ENCODE measurements at regions not wholly inside any gene's neighbourhood (a gene's known extent, or its start where the extent isn't known, plus 50 kb on each side); places are given as distances from the start of the nearest gene placed in this dataset.

DNA sequence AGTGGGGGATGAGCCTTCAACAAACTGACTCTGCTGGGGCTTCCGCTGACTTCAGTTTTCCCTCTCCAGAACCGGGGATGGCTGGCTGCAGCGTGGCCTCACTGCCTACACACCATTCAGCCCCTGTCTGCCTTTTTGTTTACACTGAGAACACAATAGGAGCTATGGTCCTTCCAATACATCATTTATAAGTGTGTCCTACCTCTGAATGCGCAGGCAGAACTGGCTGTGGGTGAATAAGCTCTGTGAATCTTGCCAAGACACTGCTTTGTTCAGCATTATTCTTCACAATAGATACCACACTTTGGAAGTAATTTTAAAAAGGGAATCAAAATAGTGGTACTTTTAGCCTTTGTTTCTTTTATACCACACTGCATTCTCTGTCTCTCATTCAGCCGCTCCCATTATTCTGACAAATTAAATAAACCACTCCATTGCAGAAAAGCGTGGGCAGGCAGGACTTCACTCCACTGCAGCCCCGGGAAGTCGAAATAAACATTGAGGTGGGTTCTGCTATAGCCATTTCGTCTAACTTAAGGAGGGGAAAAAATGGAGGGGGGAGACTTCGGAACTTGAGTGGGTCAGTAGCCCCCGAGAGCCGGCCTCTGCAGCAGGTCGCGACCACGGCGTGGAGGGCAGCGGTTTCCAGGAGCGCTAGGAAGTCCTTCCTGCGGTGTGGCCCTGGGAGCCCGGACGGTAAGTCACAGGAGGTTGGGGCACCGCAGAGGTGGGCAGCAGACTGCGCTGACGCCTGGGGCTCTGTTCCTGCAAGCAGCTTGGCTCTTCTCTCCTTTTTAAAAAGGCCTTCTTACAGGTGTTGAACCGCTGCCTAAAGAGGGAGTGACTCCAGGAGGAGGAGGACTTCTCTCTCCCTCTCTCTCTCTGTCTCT, 94.8 kb upstream of the SOX1 start:
- no peak for DNase-seq

DNA sequence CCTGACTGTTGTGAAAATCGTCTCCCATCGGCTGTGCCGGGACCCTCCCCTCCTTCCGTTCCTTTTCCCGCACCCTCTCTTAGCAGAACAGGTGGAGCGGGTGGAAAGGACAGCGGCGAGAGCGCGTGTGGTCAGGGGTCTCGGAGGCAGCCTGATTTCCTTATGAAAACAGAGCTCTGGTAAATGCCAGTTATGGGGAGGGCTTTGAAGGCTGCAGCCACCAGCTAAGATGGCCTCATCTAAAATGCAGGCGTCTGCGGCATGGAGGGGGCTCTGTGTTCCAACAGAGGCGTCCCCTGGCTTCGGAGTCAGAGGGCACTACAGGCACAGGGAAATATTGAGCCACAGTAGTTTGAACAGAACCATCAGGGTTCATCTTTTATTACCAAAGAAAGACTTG, 93.8 kb upstream of the SOX1 start:
- no peak for DNase-seq

DNA sequence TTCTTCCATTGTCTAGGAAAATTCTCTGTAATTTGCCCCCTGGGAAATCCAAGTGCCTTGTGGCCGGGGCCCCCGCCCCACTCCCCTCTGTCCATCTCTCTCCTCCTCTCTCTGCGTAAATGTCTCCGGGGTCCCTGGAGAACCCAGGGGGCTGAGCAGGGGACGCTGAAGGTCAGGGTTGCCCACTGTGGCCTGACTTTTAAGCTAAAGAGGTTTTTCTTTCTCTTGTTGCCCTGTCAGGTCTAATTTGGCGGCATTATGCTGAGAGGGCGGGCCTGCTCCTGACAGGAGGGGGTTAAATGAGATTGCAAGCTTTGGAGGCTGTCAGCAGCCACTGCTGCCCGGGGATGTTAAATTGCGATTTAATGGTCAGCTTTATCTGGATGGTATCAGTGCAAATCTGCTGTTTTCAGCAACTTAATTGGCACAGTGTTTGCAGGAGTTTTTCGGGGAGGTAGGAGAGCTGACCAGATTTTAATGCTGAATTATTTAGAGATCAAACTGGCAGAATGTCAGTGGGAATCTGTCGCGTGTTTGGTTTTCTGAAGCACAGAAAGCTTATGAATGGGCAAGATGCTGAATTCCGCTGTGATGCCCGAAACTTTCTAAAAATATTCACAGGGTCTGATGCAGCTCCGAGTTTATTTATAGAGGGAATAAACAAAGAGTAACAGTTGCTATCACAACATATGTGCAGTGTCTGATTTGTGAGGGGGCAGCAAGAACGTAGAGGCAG, 93.2 kb upstream of the SOX1 start:
- DNase-seq = no peak

DNA sequence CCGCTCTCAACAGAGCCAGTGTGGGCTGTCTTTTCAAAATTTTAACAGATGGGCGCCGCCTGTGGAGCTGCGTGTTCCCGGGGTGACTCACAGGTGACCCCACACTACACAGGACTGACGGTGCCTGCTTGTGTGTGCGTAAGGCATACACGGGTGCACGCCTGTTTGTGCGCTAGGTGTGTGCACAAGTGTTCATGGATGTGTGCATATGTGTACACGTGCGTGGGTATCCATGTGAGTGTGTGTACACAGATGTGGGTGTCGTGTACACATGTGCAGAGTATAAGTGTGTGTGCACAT, 92.7 kb upstream of the SOX1 start:
- no peak for DNase-seq

DNA sequence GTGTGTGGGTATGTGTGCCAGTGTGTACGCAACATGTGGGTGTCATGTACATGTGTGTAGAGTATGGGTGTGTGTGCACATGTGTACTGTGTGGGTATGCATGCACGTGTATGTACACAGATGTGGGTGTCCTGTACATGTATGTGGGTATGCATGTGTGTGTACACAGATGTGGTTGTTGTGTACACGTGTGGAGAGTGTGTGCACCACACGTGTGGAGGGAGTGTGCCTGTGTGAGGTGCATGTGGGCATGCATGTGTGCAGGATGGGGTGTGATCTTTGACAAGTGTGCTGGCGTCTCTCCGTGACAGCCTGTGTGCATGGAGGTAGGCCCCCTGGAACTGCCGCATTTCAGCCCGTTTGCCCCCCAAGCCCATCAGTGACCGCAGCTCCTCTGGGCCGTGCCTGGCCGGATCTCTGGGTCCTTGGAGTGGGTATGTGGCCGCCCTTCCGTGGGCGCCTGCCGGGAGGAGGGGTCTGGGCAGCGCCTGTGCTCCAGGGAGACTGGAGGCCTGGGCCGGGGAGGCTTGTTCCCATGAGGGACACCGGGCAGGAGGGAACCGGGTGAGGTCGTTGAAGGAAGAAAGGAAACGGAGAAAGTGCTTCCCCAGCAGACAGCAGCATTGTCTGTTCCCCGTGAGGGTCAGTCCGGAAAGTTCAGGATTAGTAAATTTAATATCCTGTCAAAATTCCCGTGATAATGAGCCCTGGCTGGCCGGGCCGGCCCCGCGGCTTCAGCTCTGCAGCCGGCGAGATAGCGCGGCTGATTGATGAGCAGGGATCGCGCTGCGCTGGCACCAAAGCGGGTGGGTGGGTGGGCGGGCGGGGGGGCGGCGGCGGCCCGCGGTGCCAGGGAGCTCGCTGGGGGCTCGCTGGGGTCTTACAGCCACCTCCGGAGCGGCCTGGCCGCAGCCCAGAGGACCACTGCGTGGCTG, 91.1 kb upstream of the SOX1 start:
- DNase-seq = no peak

DNA sequence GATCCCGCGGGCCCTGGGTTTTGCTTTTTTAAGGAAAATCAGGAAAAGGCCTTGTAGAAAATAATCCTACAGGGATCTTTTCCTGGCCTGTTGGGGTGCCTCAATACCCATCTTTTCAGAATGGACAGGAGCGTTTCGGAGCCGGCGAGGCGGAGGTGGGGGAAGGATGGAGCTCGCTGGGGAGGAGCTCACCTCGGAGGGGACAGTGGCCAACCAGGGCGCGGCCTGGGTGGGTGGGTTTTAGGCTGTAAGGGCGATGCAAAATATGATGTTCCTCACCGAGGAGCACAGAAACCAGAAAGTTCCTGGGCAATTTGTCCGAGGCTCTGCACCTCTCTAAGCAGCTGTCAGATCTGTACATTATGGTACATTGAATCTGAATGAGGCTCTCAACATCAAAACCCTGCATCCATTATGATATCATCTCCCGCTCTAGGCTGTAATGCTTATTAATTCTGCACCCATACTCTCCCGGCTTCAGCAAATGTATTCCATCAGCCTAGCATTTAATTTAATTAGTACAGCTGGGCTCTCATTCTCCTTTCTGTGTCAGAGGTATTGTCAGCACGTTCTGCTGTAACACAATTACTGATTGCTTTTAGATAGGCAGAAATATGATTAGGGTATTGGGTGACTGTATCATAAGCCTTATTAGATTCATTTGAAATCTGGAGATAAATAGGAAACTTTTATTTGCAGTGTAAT, 90.3 kb upstream of the SOX1 start:
- DNase-seq = no peak

DNA sequence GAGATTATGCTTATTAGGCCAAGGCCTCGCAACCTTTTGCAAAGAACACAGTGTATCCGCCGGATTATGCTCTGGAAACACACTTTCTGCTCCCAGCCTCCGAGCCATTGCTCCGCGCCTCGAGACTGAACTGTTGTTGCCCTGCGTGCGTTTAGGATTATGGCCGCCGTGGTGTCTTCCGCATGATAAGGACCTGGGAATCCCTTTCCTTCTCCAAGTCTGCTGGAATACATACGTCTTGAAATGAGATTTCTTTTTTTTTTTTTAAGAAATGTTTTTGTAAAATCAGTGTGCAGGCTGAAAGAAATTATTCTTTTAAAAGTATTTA, 89.8 kb upstream of the SOX1 start:
- DNase-seq = no peak

DNA sequence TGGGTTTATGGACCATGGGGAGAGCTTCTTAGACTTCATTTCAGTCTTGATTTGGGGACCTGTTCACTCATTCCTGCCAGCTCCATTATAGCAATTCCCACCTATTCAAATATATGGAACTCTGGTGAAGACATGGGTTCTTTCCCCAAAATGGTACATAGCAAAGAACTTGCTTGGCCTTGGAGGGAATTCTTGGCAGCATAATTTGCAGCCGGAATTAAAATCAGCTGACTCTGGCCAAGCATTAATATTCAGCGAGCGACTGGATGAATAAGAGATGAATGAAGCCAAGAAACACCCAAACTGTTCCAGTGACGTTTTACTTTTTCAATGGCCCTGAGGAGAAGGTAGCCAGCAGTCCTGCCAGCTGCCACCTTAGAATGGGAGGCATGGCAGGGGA, 88.4 kb upstream of the SOX1 start:
- DNase-seq = no peak

DNA sequence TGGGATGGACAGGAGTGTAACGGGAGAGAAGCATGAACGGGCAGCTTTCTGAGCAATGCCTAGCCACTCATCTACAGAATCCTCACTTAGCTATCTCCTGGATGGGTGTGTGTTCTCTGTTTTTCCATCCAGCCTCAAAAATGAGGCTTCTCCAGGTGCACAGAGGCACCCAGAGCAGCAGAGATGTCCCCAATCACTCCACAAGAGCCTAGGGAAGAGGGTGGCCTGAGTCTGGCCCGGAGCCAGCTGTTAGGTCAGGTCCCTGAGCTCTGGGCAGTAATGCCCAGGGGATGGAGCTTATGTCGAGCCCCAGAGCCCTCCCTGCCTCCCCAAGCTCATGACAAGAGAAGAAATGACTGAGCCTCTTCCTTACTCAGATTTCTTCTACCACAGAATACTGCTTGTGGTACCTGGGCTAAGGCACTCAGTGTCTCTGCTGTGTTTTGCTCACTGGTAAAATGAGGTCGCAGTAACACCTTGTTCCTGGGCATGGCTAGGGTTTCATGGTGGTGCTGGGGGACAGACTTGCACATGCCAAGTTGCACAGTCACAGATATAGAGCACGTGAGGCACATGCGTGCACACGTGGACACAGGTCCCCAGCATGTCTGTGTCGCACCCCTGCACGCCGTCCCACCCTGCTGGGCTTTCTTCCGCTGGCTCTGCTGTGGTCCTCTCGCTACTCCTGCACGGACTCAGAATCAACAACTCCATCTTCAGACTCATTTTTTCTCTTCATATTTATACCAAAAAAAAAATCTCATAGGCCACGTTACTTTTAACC, 86.6 kb upstream of the SOX1 start:
- DNase-seq = no peak

DNA sequence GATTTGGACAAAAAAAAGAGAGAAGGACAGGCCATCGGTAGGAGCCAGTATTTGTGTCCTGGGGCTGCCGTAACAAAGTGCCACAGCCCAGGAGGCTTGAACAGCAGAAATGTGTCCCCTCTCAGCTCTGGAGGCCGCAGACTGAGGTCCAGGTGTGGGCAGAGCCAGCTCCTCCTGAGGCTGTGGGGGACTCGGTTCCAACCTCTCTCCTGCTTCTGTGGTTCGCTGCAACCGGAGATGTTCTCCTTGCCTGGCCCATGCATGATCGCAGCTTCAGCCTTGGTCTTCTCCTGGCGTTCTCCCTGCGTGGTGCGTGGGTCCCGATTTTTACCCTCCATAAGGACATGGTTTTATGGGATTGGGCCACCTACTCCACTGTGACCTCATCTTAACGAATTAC, 85.9 kb upstream of the SOX1 start:
- no peak for DNase-seq

DNA sequence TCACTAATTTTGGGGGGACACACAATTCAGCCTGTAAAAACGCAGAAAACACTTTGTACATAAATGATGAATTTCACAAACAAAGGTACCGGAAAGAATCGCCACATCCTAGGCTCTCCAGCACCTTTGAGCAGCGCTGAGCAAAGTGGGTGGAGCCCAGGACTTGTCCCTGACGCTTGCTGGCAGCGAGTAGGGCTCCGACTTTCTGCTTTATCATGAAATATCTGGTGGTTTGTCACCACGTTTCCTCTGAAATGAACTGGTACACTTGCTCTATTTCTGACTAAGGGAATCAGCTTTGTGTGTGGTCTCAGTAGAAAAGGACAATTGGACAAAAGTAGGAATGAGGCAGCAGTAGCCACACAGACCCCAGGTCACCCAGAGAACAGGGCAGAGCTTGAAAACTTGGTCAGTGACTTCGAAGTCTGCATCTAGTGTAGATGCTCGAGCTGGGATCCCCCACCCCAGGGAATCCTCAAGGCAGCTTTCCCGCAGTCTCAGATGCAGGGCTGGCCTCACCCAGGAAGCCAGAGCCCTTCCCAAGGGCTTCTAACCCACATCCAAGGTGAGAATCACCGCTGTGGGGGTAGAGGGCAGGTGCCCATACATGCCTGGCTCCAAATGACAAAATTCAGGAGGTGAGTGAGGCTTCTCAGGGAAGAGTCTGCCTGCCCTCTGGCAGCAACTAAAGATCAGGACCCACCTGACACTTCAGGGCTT, 85.3 kb upstream of the SOX1 start:
- DNase-seq = no peak

DNA sequence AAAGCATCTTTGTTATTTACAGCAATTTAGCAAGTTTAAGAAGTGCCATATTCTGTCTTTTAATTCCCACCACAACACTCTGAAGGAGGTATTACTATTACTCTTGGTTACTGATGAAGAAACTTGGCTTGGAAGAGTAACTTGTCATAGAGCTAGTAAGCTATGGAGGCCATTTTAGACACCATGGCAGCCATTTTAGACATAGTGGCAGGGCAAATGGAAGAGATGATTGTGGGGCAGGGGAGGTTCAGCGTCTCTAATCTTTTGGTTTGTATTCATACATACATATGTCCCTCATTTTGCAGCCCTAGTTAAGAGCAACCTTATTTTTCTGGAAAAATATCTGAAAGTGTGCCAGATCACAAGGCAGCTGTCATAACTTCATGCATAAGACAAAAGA, 82.6 kb upstream of the SOX1 start:
- DNase-seq = no peak

DNA sequence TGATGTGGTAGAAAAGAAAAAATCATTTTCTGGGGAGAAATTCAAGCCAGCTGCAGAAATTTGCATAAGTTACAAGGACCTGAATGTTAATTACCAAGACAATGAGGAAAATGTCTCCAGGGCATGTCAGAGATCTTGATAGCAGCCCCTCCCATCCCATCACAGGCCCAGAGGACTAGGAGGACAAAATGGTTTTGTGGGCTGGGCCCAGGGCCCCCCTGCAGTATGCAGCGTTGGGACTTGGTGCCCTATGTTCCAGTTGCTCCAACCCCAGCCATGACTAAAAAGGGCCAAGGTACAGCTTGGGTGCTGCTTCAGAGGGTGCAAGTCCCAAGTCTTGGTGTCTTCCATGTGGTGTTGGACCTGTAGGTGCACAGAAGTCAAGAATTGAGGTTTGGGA, 76.6 kb upstream of the SOX1 start:
- no peak for DNase-seq

DNA sequence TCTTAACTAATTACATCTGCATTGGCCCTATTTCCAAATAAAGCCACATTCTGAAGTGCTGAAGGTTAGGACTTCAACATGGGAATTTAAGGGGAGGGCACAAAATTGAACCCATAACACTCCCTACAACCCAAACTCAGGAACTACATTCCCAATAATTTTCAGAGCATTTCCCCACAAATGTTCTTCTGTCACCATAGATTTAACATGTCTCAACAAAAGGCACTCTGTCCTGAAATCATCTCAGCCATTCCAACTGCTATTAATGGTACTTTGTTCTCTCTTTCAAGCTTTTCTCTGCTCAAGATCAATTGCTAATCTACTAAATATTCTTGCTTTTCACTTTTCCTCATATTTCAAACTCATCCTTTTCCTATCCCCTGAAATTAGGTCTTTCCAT, 74.0 kb upstream of the SOX1 start:
- no peak for DNase-seq

DNA sequence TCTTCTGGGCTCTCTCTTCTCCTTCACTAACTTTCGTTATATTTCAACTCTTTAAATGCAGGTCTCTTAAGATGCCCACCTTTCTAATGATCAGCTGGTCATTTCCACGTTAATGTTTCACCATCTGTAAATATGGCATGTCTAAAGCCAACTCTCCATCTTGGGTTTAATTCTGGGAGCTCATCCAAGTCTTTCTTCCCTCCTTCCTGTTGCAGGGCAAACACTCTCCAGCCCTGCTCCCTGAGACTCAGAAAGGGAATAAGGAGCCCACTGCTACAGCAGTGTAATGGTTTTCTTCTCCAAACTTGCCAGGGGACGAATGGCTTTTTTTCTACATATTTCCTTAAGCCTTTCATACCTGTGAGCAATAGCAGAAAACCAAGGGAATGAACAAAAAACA, 73.3 kb upstream of the SOX1 start:
- no peak for DNase-seq

DNA sequence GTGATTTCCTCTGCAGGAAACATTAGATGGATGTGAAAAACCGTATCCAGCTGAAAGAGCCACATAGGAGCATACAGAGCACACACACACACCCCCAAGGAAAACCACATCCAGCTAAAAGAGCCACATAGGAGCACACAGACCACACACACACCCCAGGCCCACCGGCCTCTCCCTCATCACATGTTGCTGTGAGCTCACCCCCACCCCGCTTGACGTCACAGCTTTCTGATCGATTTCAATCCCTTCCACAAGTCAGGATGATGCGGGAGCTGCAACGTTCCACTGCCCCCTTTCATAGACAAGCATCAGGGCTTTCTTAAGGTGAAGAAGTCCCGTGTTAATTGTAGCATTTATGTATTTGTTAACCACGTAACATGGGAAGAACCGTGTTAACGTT, 72.4 kb upstream of the SOX1 start:
- DNase-seq = no peak

DNA sequence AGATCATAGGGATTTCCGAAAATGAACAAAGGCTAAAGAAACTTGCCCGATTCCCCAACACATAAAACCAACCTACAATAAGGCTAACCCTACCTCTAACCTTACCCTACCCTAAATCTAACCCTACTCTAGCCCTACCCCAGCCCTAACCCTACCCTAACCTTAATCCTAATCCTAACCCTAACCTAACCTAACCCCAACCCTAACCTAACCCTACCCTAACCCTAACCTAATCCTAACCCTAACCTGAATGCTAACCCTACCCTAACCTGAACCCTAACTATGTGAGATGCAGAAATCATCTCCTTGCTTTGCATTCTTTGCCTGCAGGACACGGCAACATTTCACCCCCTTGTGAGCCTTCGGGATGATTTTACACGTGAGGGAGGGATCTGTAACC, 67.6 kb upstream of the SOX1 start:
- no peak for DNase-seq

DNA sequence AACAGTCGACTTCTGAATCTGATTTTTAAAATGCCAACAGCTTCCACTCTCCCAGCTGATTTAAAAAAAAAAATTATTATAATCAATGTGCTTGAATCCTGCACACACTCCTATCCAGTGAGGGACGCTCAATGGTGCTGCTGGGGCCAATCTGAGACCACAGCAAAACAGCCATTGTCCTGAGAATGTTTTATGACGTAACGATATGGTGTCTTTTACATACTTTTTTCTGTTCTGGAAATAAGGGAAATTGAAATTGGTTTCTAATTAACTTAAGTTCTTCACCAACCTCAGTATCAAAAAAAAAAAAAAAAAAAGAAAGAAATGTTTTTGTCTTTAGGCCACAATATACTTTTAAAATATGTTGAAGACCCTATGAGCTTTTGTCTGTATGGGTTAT, 66.1 kb upstream of the SOX1 start:
- DNase-seq = no peak

DNA sequence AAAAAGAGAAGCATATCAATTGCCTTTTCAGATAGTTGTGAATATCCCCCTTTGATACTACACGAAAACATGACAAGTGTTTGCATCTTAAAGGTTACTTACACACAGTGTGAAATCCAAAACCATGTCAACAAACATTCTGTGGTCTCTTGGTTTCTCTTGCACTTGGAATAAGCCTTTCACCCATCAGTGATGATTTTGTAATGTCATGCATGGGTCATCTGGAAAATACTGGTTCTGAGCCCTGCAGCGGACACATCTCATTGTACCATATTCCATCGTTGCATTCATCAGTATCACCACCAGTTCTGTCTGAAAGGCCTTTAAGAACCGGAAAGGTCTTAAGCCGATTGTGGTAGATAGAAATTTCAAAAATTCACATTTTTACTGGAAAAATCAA, 65.4 kb upstream of the SOX1 start:
- DNase-seq = no peak

DNA sequence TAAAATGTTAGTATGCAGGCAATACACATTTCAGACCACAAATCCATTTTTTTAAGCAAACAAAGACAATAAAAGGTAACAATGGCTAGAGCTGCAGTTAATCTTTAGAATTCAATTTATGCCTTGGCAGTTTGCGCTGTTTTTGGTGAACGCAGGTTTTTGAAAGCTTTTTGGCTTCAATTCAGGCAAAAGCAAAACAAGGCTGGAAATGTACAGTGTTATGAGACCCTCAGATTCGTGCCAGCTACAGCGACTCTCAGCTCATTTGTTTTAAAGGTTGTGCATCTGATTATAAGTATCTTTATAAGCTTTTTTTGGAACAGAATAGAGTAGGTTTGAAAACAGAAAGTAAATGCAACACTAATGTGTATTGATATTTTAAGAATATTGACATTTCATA, 63.6 kb upstream of the SOX1 start:
- DNase-seq = no peak

DNA sequence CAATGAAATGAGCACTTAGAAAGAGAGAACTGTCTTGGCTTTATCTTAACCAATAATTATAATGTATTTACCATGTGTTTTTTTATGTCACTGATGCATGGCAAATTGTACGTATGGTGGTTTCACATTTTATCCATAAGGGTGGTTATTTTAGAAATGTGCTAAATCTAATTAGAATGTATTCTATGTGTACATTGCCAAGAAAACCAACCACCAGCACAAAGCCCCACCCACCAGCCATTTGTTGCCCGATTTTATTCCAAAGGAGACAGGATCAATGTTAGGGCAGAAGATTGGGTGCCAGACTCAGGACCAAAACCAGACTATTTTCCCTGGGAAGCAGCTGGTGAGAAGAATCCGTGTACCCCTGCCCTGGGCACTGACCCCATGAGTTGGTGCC, 63.0 kb upstream of the SOX1 start:
- no peak for DNase-seq

DNA sequence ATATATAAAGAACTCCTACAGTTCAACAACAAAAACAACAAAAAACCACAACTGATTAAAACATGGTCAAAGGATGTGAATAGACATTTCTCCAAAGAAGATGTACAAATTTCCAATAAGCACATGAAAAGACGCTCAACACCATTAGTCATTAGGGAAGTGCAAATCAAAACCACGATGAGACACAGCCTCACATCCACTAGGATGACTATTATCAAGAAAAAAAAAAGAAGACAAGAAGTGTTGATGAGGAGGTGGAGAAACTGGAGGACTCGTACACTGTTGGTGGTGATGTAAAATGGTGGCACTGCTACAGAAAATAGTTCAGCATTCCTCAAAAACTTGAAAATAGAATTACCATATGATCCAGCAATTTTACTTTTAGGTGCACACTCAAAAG, 61.0 kb upstream of the SOX1 start:
- no peak for DNase-seq

Measured in inflammatory macrophage treated with lipopolysaccharide for 1 hour (primary cell).